WTC11 (cell line): ENCODE measurements at regions not wholly inside any gene's neighbourhood (a gene's known extent, or its start where the extent isn't known, plus 50 kb on each side); places are given as distances from the start of the nearest gene placed in this dataset.

Experiments used
- ATAC-seq: fragments of 200-7000 bp; cut with Tn5 transposase; 2 replicates; pipeline ENCODE4 v1.10.0; 2021; ENCODE audit warnings: mild to moderate bottlenecking, moderate library complexity
- CTCF ChIA-PET: fragments of 300-600 bp; sonication (Branson Sonifier 250); formaldehyde crosslinking; loops from one replicate; lab custom pipeline; 2021; ENCODE audit warnings: antibody characterized with exemption; lab: Charles Lee
- POLR2A ChIA-PET: fragments of 350-600 bp; sonication (Branson Sonifier 250); formaldehyde crosslinking; loops from one replicate; lab custom pipeline; 2021; ENCODE audit warnings: antibody characterized with exemption; lab: Charles Lee
- DNase-seq: peaks from one replicate; pipeline ENCODE4 v3.0.0; 2021; ENCODE audit warnings: low spot score
- H3K27ac Mint-ChIP-seq: 2 replicates; pipeline ENCODE4 v1.8.0; 2021; ENCODE audit warnings: mixed read lengths
- H3K27me3 Mint-ChIP-seq: 2 replicates; pipeline ENCODE4 v1.8.0; 2021; ENCODE audit warnings: low read depth, mild to moderate bottlenecking, moderate library complexity, mixed read lengths
- H3K36me3 Mint-ChIP-seq: 2 replicates; pipeline ENCODE4 v1.8.0; 2021; ENCODE audit warnings: mixed read lengths
- H3K4me1 Mint-ChIP-seq: 2 replicates; pipeline ENCODE4 v1.8.0; 2022; ENCODE audit warnings: mixed read lengths
- H3K4me3 Mint-ChIP-seq: 2 replicates; pipeline ENCODE4 v1.8.0; 2021; ENCODE audit warnings: mild to moderate bottlenecking, moderate library complexity, mixed read lengths
- H3K9me3 Mint-ChIP-seq: 2 replicates; pipeline ENCODE4 v1.8.0; 2021; ENCODE audit warnings: mixed read lengths
- ELF4 ChIP-seq: sonication (generic); formaldehyde crosslinking; IDR thresholded peaks from 2 replicates; pipeline ENCODE4 v1.8.1; 2022; ENCODE audit warnings: low read depth, mild to moderate bottlenecking, moderate library complexity, missing genetic modification reagents
- EMX1 ChIP-seq: fragments of 250-450 bp; sonication (Bioruptor Pico); IDR thresholded peaks from 2 replicates; pipeline ENCODE4 v1.8.0; 2021; ENCODE audit warnings: mild to moderate bottlenecking
- ETV6 ChIP-seq: sonication (generic); formaldehyde crosslinking; IDR thresholded peaks from 2 replicates; pipeline ENCODE4 v1.8.1; 2022; ENCODE audit warnings: mild to moderate bottlenecking, missing genetic modification reagents
- FOXP1 ChIP-seq: sonication (generic); formaldehyde crosslinking; IDR thresholded peaks from 2 replicates; pipeline ENCODE4 v1.8.0; 2022; ENCODE audit warnings: missing genetic modification reagents, mild to moderate bottlenecking, moderate library complexity, borderline replicate concordance
- GABPB1 ChIP-seq: sonication (generic); formaldehyde crosslinking; IDR thresholded peaks from 2 replicates; pipeline ENCODE4 v1.8.1; 2023; ENCODE audit warnings: mild to moderate bottlenecking, missing genetic modification reagents
- HMGA2 ChIP-seq: fragments of 250-450 bp; sonication (Bioruptor Pico); IDR thresholded peaks from 2 replicates; pipeline ENCODE4 v1.4.0; 2021; ENCODE audit warnings: mild to moderate bottlenecking, moderate library complexity
- NFATC4 ChIP-seq: fragments of 250-450 bp; sonication (Bioruptor Pico); IDR thresholded peaks from 2 replicates; pipeline ENCODE4 v1.9.0; 2021; ENCODE audit warnings: mild to moderate bottlenecking
- NFYB ChIP-seq: sonication (generic); formaldehyde crosslinking; conservative IDR thresholded peaks from 2 replicates; pipeline ENCODE4 v1.8.0; 2022; ENCODE audit warnings: low read depth, missing genetic modification reagents
- NR3C1 ChIP-seq: sonication (generic); formaldehyde crosslinking; conservative IDR thresholded peaks from 2 replicates; pipeline ENCODE4 v1.8.1; 2023; ENCODE audit warnings: low read depth, mild to moderate bottlenecking, missing genetic modification reagents
- OVOL2 ChIP-seq: fragments of 250-450 bp; sonication (Bioruptor Pico); IDR thresholded peaks from 2 replicates; pipeline ENCODE4 v1.9.0; 2021; ENCODE audit warnings: mild to moderate bottlenecking, borderline replicate concordance
- TCF7 ChIP-seq: sonication (generic); formaldehyde crosslinking; IDR thresholded peaks from 2 replicates; pipeline ENCODE4 v1.8.0; 2022; ENCODE audit warnings: mild to moderate bottlenecking, low read depth, missing genetic modification reagents, moderate library complexity
- TEAD4 ChIP-seq: sonication (generic); formaldehyde crosslinking; IDR thresholded peaks from 2 replicates; pipeline ENCODE4 v1.8.0; 2022; ENCODE audit warnings: mild to moderate bottlenecking, missing genetic modification reagents
- ZBTB21 ChIP-seq: sonication (generic); formaldehyde crosslinking; IDR thresholded peaks from 2 replicates; pipeline ENCODE4 v1.8.1; 2023; ENCODE audit warnings: mild to moderate bottlenecking, missing genetic modification reagents, borderline replicate concordance
- ZNF138 ChIP-seq: sonication (generic); formaldehyde crosslinking; conservative IDR thresholded peaks from 2 replicates; pipeline ENCODE4 v1.8.1; 2022; ENCODE audit warnings: mild to moderate bottlenecking, moderate library complexity, missing genetic modification reagents
- ZNF219 ChIP-seq: sonication (generic); formaldehyde crosslinking; IDR thresholded peaks from 2 replicates; pipeline ENCODE4 v1.8.0; 2023; ENCODE audit warnings: missing genetic modification reagents, mild to moderate bottlenecking, borderline replicate concordance
- ZNF232 ChIP-seq: sonication (generic); formaldehyde crosslinking; IDR thresholded peaks from 2 replicates; pipeline ENCODE4 v1.8.0; 2022; ENCODE audit warnings: mild to moderate bottlenecking, missing genetic modification reagents
- ZNF317 ChIP-seq: sonication (generic); formaldehyde crosslinking; IDR thresholded peaks from 2 replicates; pipeline ENCODE4 v1.8.1; 2023; ENCODE audit warnings: low read depth, mild to moderate bottlenecking, moderate library complexity, missing genetic modification reagents, borderline replicate concordance
- TF ChIP-seq, protein P1 (sequence below): sonication (generic); formaldehyde crosslinking; IDR thresholded peaks from 2 replicates; pipeline ENCODE4 v1.8.1; 2022; ENCODE audit warnings: low read depth, mild to moderate bottlenecking, moderate library complexity, missing genetic modification reagents, borderline replicate concordance
- TF ChIP-seq, protein P2 (sequence below): sonication (generic); formaldehyde crosslinking; IDR thresholded peaks from 2 replicates; pipeline ENCODE4 v1.8.1; 2022; ENCODE audit warnings: missing genetic modification reagents, borderline replicate concordance
- TF ChIP-seq, protein P3 (sequence below): sonication (generic); formaldehyde crosslinking; IDR thresholded peaks from 2 replicates; pipeline ENCODE4 v1.8.0; 2023; ENCODE audit warnings: missing genetic modification reagents
- TF ChIP-seq, protein P4 (sequence below): sonication (generic); formaldehyde crosslinking; IDR thresholded peaks from 2 replicates; pipeline ENCODE4 v1.8.0; 2023; ENCODE audit warnings: mild to moderate bottlenecking, missing genetic modification reagents
- TF ChIP-seq, protein P5 (sequence below): sonication (generic); formaldehyde crosslinking; IDR thresholded peaks from 2 replicates; pipeline ENCODE4 v1.8.0; 2022; ENCODE audit warnings: mild to moderate bottlenecking, missing genetic modification reagents
- TF ChIP-seq, protein P6 (sequence below): fragments of 250-450 bp; sonication (Bioruptor Pico); IDR thresholded peaks from 2 replicates; pipeline ENCODE4 v1.9.0; 2021; ENCODE audit warnings: moderate library complexity, mild to moderate bottlenecking, inconsistent platforms, borderline replicate concordance

DNA sequence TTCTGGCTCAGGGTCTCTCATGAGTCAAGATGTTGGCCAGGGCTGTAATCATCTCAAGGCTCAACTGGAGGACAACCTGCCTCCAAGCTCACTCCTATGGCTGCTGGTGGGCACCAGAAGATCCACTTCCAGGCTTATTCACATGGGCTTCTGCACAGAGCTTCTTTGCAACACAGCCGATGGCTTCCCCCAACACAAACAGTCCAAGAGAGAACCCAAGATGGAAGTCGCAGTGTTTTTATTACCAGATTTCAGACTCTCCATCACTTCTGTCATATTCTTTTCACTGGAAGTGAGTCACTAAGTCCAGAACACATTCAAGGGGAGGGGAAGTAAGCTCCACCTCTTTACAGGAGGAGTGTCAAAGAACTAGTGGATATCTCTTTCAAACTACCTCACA lies 75.5 kb downstream of the CD164 start (continued):
- no peak for TF ChIP-seq ZNF219 (CRISPR knock-in tag)
- TF ChIP-seq, protein P1, sequence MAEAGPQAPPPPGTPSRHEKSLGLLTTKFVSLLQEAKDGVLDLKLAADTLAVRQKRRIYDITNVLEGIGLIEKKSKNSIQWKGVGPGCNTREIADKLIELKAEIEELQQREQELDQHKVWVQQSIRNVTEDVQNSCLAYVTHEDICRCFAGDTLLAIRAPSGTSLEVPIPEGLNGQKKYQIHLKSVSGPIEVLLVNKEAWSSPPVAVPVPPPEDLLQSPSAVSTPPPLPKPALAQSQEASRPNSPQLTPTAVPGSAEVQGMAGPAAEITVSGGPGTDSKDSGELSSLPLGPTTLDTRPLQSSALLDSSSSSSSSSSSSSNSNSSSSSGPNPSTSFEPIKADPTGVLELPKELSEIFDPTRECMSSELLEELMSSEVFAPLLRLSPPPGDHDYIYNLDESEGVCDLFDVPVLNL: no peak
- TF ChIP-seq, protein P2, sequence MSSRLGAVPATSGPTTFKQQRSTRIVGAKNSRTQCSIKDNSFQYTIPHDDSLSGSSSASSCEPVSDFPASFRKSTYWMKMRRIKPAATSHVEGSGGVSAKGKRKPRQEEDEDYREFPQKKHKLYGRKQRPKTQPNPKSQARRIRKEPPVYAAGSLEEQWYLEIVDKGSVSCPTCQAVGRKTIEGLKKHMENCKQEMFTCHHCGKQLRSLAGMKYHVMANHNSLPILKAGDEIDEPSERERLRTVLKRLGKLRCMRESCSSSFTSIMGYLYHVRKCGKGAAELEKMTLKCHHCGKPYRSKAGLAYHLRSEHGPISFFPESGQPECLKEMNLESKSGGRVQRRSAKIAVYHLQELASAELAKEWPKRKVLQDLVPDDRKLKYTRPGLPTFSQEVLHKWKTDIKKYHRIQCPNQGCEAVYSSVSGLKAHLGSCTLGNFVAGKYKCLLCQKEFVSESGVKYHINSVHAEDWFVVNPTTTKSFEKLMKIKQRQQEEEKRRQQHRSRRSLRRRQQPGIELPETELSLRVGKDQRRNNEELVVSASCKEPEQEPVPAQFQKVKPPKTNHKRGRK (CRISPR knock-in tag): no peak
- no peak for TF ChIP-seq ZNF232
- TF ChIP-seq NFYB (CRISPR knock-in tag): no peak

DNA sequence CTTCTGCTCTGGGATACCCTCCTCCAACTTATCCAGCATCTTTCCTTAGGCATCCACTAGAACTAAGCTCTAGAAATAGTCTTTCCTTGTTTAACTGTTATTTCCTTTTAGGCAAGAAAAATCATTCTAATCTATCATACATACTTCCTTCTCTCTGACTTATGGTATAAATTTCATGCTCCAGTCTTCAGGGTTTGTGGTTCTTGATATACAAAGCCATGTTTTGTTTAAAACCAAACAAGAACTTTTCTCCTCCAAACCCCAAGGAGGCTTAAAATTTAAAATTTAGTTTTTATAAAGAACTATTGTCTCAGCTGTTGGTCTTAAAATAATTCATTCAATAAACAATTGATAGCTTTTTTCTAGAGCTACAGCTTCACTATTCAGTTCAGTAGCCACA lies 77.2 kb downstream of the CD164 start:
- ChIA-PET CTCF (no interaction called here), POLR2A (no interaction called here)
- Mint-ChIP-seq H3K27me3 (no peaks in the 10 kb centered on the region), H3K9me3 (no peaks in the 10 kb centered on the region), H3K27ac (no peak overlapping the region), H3K36me3 (no peaks in the 10 kb centered on the region), H3K4me1 (peaks cover 15% of the 10 kb centered on the region), H3K4me3 (no peak overlapping the region)
- ATAC-seq: no peak
- TF ChIP-seq ETV6 (CRISPR knock-in tag) (no peak), EMX1 (CRISPR knock-in tag) (no peak), FOXP1 (CRISPR knock-in tag) (no peak), TCF7 (CRISPR knock-in tag) (no peak), ZNF317 (CRISPR knock-in tag) (no peak), OVOL2 (CRISPR knock-in tag) (no peak), ZNF232 (no peak), NFATC4 (CRISPR knock-in tag) (no peak), ELF4 (CRISPR knock-in tag) (no peak), ZNF138 (no peak), NR3C1 (no peak), GABPB1 (CRISPR knock-in tag) (no peak), ZBTB21 (CRISPR knock-in tag) (no peak), HMGA2 (no peak), TEAD4 (CRISPR knock-in tag) (no peak)
- TF ChIP-seq, protein P3, sequence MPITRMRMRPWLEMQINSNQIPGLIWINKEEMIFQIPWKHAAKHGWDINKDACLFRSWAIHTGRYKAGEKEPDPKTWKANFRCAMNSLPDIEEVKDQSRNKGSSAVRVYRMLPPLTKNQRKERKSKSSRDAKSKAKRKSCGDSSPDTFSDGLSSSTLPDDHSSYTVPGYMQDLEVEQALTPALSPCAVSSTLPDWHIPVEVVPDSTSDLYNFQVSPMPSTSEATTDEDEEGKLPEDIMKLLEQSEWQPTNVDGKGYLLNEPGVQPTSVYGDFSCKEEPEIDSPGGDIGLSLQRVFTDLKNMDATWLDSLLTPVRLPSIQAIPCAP: no peak
- TF ChIP-seq, protein P4, sequence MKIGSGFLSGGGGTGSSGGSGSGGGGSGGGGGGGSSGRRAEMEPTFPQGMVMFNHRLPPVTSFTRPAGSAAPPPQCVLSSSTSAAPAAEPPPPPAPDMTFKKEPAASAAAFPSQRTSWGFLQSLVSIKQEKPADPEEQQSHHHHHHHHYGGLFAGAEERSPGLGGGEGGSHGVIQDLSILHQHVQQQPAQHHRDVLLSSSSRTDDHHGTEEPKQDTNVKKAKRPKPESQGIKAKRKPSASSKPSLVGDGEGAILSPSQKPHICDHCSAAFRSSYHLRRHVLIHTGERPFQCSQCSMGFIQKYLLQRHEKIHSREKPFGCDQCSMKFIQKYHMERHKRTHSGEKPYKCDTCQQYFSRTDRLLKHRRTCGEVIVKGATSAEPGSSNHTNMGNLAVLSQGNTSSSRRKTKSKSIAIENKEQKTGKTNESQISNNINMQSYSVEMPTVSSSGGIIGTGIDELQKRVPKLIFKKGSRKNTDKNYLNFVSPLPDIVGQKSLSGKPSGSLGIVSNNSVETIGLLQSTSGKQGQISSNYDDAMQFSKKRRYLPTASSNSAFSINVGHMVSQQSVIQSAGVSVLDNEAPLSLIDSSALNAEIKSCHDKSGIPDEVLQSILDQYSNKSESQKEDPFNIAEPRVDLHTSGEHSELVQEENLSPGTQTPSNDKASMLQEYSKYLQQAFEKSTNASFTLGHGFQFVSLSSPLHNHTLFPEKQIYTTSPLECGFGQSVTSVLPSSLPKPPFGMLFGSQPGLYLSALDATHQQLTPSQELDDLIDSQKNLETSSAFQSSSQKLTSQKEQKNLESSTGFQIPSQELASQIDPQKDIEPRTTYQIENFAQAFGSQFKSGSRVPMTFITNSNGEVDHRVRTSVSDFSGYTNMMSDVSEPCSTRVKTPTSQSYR (CRISPR knock-in tag): no peak
- TF ChIP-seq, protein P5, sequence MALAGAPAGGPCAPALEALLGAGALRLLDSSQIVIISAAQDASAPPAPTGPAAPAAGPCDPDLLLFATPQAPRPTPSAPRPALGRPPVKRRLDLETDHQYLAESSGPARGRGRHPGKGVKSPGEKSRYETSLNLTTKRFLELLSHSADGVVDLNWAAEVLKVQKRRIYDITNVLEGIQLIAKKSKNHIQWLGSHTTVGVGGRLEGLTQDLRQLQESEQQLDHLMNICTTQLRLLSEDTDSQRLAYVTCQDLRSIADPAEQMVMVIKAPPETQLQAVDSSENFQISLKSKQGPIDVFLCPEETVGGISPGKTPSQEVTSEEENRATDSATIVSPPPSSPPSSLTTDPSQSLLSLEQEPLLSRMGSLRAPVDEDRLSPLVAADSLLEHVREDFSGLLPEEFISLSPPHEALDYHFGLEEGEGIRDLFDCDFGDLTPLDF (CRISPR knock-in tag): no peak
- TF ChIP-seq, protein P6, sequence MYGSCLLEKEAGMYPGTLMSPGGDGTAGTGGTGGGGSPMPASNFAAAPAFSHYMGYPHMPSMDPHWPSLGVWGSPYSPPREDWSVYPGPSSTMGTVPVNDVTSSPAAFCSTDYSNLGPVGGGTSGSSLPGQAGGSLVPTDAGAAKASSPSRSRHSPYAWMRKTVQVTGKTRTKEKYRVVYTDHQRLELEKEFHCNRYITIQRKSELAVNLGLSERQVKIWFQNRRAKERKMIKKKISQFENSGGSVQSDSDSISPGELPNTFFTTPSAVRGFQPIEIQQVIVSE (CRISPR knock-in tag): no peak
- DNase-seq: no peak
